ENCODE measurements at regions not wholly inside any gene's neighbourhood (a gene's known extent, or its start where the extent isn't known, plus 50 kb on each side); places are given as distances from the start of the nearest gene placed in this dataset.

- no peak for TF ChIP-seq ZNF425 (CRISPR knock-in tag; conservative IDR thresholded peaks at IDR 0.05)
These were observed 1587.0 kb upstream of the PRR20A start (continued) for GRCh38 chr13:55553701-55554100.

- no peak overlapping the region for H3K4me3 Mint-ChIP-seq
- 0 out of 2 replicates have a peak, but pooled peaks cover 3% of the 10 kb centered on the region for H3K4me1 Mint-ChIP-seq
- DNase-seq (ENCODE audit: low spot score) (no peak), ATAC-seq (no peak)
- peaks cover 66% of the 10 kb centered on the region for H3K9me3 Mint-ChIP-seq
- H3K36me3 Mint-ChIP-seq: peaks cover 82% of the 10 kb centered on the region
- CTCF ChIA-PET: no interaction called here
- H3K27ac Mint-ChIP-seq: no peak overlapping the region
- POLR2A ChIA-PET: no interaction called here
- TF ChIP-seq HMGXB4 (CRISPR knock-in tag; IDR thresholded peaks at IDR 0.05): no peak
- TF ChIP-seq MXD4 (CRISPR knock-in tag; IDR thresholded peaks at IDR 0.05; ENCODE audit: borderline replicate concordance): no peak
- no peak for TF ChIP-seq FOXP4 (CRISPR knock-in tag; IDR thresholded peaks at IDR 0.05)
- TF ChIP-seq CTCF (IDR thresholded peaks at IDR 0.05): no peak
- TF ChIP-seq ZNF425 (CRISPR knock-in tag; conservative IDR thresholded peaks at IDR 0.05): no peak
- no peak for TF ChIP-seq ZNF219 (CRISPR knock-in tag; IDR thresholded peaks at IDR 0.05; ENCODE audit: borderline replicate concordance)
- no peak for TF ChIP-seq E2F1 (CRISPR knock-in tag; IDR thresholded peaks at IDR 0.05)
- no peak for TF ChIP-seq GTF2I (CRISPR knock-in tag; conservative IDR thresholded peaks at IDR 0.05)
- TF ChIP-seq AR (CRISPR knock-in tag; IDR thresholded peaks at IDR 0.05): no peak
- no peak for TF ChIP-seq ZNF423 (CRISPR knock-in tag; IDR thresholded peaks at IDR 0.05)
- TF ChIP-seq ATF1 (CRISPR knock-in tag; IDR thresholded peaks at IDR 0.05): no peak
- no peak for TF ChIP-seq PRDM15 (CRISPR knock-in tag; IDR thresholded peaks at IDR 0.05)
- no peak for TF ChIP-seq SMAD3 (CRISPR knock-in tag; IDR thresholded peaks at IDR 0.05; ENCODE audit: borderline replicate concordance)
- peaks cover 12% of the 10 kb centered on the region for H3K27me3 Mint-ChIP-seq (ENCODE audit: low read depth)
These were observed 1586.0 kb upstream of the PRR20A start for GRCh38 chr13:55554741-55555140.
